Endometrium (tissue), 2 donors: ENCODE measurements at regions not wholly inside any gene's neighbourhood (a gene's known extent, or its start where the extent isn't known, plus 50 kb on each side); places are given as distances from the start of the nearest gene placed in this dataset.

ENCODE experiments used
- FAIRE-seq: peaks from 2 replicates; lab custom pipeline; 2012; peaks lifted over from hg19 to GRCh38; lab: Jason Lieb, UNC
- donor health status: control.
- donor health status: control.

DNA sequence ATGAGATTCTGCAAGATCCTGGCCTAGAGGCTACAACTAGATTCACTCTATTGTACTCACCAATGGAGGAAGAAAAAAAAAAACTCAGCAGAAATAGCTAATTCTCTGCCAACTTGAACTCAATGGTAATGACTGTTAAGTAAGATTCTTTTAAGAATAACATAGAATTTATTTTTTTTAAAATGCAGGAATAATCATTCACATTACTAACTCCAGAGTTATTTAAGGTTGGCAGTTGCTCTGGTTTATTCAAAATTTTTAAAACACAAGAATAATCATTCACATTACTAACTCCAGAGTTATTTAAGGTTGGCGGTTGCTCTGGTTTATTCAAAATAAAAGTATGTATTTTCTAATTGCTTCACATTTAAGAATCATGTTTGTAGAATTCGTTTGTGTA is 1071.9 kb downstream of the IGSF11 start:
- no peak for FAIRE-seq

GRCh38 chr3:117963858-117964257 is 1070.8 kb downstream of the IGSF11 start:
- no peak for FAIRE-seq

DNA sequence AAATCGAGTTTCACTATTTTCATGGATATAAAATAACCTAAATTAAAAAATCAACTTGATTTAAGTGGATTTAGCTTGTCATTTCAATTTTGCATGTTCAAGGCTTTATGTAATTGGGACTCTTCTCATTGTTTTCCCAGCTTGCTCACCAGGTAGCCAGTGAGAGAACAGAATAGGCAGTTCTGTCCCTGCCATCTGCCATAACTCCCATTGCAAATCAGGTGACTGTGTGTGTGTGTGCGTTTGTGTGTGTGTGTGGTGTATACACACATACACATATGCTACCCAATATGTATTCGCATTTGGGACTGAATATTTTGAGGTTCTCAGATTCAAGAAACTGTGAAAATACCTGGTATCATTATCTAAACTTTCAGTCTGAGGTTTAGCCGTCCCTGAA is 1069.8 kb downstream of the IGSF11 start:
- no peak for FAIRE-seq

GRCh38 chr3:117977504-117978228 is 1057.0 kb downstream of the IGSF11 start:
- FAIRE-seq = no peak

GRCh38 chr3:117979466-117979865 is 1055.2 kb downstream of the IGSF11 start:
- no peak for FAIRE-seq

- no peak for FAIRE-seq
These were observed 1047.4 kb downstream of the IGSF11 start for GRCh38 chr3:117987256-117987655.

GRCh38 chr3:117989982-117990381 is 1044.7 kb downstream of the IGSF11 start:
- no peak for FAIRE-seq

DNA sequence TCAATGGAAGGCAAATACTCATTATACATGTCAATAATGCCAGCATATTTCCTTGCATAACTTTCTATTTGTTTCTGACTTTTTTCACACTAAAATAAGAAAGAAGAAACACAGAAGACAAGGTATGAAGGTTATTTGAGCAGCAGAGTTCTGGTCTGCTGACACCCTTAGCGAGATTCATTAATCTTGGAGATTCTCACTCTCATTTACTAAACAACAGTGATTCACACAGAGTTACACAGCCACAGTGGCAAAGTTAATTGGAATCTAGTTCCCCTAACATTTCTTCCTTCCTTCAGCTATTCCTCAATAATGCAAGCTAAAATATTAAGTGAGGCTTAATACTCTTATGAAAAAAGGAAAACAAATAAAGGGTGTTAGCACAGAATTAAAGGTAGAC is 1044.0 kb downstream of the IGSF11 start:
- FAIRE-seq = no peak

DNA sequence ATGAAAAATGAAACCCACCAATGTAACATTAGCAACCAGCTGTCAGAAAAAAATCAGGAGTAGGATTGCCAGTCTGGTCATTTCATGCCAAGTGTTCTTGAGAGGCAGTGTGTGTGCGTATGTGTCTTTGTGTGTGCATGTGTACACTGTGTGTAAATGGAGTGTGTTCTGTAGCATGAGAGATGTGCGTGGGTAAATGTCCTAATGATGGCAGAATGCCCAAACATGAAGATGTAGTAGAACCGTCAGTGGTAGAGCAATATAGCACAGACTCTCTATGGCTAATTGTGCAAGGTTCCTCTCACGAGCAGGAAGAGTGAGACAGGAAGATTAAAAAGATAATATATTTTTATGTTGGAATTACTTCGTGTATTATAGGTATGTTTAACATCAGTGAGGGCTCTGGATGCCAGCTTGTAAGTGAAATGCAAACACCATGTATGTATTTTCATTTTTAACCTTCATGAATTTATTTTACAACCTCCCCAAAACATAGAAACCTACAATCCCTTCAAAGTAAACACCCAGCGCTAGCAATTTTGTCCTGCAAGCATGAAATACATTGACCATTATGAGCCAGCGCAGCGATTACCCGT is 1038.7 kb downstream of the IGSF11 start:
- no peak for FAIRE-seq

GRCh38 chr3:117997201-117998049 is 1037.2 kb downstream of the IGSF11 start:
- peak; percentile 39 for FAIRE-seq

- FAIRE-seq = no peak
These were observed 1036.6 kb downstream of the IGSF11 start for GRCh38 chr3:117998071-117998470.

GRCh38 chr3:118000219-118000618 is 1034.4 kb downstream of the IGSF11 start:
- FAIRE-seq = no peak

GRCh38 chr3:118001380-118001779 is 1033.3 kb downstream of the IGSF11 start:
- no peak for FAIRE-seq

DNA sequence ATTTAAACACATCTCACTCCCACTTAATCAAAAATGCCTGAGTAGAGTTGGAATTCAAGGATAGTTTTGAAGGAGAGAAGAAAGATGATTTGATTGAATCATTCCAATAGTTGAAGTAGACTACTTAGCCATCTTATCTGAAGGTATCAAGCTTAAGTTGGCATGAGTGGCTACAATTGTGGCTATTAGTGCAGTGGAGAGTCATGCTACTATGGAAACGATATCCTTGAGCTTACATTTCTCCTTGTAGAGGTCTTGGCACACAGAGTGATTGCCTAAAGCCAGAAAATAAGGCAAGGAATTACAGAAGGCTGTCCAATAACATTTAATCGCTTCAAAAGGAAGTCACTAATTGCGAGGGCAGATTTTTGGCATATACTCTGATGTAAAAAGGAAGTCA is 1022.7 kb downstream of the IGSF11 start:
- no peak for FAIRE-seq

GRCh38 chr3:118029049-118029448 is 1005.6 kb downstream of the IGSF11 start:
- no peak for FAIRE-seq

- no peak for FAIRE-seq
These were observed 998.4 kb downstream of the IGSF11 start for GRCh38 chr3:118036215-118036614.

- no peak for FAIRE-seq
These were observed 979.3 kb downstream of the IGSF11 start for GRCh38 chr3:118055381-118055780.

DNA sequence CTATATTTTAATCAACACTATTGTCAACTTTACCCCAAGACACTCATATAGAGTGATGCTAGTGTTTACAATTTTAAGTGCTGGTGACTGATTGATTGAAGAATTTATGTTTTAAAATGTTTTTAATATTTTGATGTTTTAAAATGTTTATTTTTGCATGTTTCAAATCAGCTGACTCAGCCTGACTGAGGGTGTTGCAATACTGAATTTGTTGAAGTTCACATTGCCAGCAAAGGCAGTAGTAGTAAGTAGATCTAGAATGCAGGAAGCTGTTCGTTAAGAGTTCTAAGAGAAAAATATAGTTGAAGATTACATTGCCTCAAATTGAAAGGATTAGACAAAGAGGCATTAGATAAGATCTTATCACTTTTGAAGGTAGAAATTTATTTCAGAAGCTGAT is 977.6 kb downstream of the IGSF11 start:
- FAIRE-seq = no peak

DNA sequence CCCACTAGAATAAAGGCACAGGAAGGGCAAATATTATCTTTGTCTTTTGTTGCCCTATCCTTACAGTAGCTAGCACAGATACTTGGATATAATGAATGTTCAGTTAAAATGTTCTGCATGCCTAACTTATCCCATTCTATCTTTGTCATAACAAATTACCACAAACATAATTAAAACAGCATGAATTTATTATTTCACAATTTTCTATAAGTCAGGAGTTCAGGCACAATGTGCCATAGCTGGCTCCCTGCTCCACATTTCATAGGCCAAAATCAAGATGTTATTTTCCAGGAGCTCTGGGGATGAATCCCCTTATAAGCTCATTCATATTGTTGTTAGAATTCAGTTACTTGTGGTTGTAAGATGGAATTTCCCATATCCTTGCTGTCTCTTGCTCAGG is 975.5 kb downstream of the IGSF11 start:
- no peak for FAIRE-seq

GRCh38 chr3:118067439-118067838 is 967.2 kb downstream of the IGSF11 start:
- FAIRE-seq = no peak

GRCh38 chr3:118075873-118076272 is 958.8 kb downstream of the IGSF11 start:
- no peak for FAIRE-seq

- no peak for FAIRE-seq
These were observed 957.3 kb downstream of the IGSF11 start for GRCh38 chr3:118077332-118077731.

GRCh38 chr3:118080889-118081288 is 953.8 kb downstream of the IGSF11 start:
- no peak for FAIRE-seq
